NCI-H1436 (cell line): ENCODE measurements at regions not wholly inside any gene's neighbourhood (a gene's known extent, or its start where the extent isn't known, plus 50 kb on each side); places are given as distances from the start of the nearest gene placed in this dataset.
A peak's percentile ranks its signal among the peaks of the same experiment; 100 is the strongest.

Experiments
- DNase-seq: peaks from one replicate; lab custom pipeline; 2025; lab: John Stamatoyannopoulos, UW

GRCh38 chr10:104576611-104577010 is 64.5 kb upstream of the SORCS3 start:
- no peak for DNase-seq

- no peak for DNase-seq
Observed at GRCh38 chr10:104577163-104577562, 63.9 kb upstream of the SORCS3 start.

- no peak for DNase-seq
Observed at GRCh38 chr10:104577861-104578521, 63.1 kb upstream of the SORCS3 start.

- DNase-seq, result no peak
Observed at GRCh38 chr10:104578671-104579070, 62.4 kb upstream of the SORCS3 start.

GRCh38 chr10:104579136-104579535 is 62.0 kb upstream of the SORCS3 start:
- no peak for DNase-seq

GRCh38 chr10:104580321-104580720 is 60.8 kb upstream of the SORCS3 start:
- DNase-seq, result no peak

- DNase-seq, result peak; percentile 74
Observed at GRCh38 chr10:104580774-104581675, 60.1 kb upstream of the SORCS3 start.

GRCh38 chr10:104581884-104582601 is 59.0 kb upstream of the SORCS3 start:
- DNase-seq, result no peak

- peak; percentile 58 for DNase-seq
Observed at GRCh38 chr10:104582602-104582951, 58.5 kb upstream of the SORCS3 start.

GRCh38 chr10:104582966-104583365 is 58.1 kb upstream of the SORCS3 start:
- no peak for DNase-seq

- no peak for DNase-seq
Observed at GRCh38 chr10:104584541-104584940, 56.5 kb upstream of the SORCS3 start.

GRCh38 chr10:104587751-104588150 is 53.3 kb upstream of the SORCS3 start:
- DNase-seq, result no peak

- DNase-seq, result no peak
Observed at GRCh38 chr10:104589431-104589830, 51.7 kb upstream of the SORCS3 start.

- DNase-seq, result no peak
Observed at GRCh38 chr10:104589871-104590270, 51.2 kb upstream of the SORCS3 start.
